GM21786 (cell line): ENCODE measurements at regions not wholly inside any gene's neighbourhood (a gene's known extent, or its start where the extent isn't known, plus 50 kb on each side); places are given as distances from the start of the nearest gene placed in this dataset.
"Not testable (repeated sequence)": the region's sequence is repeated elsewhere in the genome, so short reads cannot be mapped to it uniquely, and the experiment has no call there.

ENCODE experiments used
- ATAC-seq: cut with Tn5 transposase; IDR thresholded peaks from one replicate; pipeline ENCODE4 v1.9.1; 2021; ENCODE audit not compliant: unreplicated experiment

- no peak for ATAC-seq
These were observed 84.4 kb upstream of the NANOS1 start for GRCh38 chr10:118944959-118945633.

DNA sequence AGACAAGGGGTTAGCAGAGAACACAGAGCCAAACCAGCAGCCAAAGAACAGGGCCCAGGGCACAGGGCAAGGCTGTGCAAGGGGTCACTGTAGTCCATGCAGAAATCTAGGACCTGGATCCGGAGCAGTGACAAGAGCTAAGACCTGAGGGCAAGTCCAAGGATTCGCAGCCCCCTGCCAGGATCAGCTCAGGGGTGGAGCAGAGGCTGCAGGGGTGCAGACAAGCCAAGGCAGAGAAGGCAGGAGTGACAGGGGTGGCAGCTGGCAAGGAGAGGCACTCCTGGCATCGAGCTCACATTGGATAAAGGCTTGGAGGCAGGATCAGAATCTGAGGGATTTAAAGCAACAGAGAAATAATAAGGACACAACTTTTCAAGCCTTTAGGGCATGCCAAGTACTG lies 80.7 kb upstream of the NANOS1 start:
- ATAC-seq: no peak

DNA sequence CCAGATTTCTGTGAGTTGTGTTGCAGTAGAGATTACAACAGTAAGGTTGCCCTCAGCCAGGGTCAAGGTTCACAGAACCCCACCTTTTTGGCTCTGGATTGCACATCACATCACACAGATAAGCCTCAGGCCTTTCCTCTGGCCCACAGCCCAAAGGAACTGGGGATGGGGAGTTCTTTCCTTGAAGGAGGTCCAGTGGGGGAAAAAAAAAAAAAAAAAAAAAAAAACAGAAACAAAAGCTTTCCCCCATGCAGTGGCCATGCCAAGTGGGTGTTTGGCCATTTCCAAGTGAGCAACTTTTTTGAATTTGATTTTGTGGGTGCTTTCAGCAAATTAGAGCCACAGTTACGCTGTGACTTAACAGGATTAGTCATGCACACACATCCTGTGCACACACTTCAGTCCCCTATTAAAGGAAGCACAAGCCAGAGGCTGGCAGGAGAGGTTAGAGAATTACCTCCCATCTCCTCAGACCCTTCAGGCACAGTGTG lies 79.3 kb upstream of the NANOS1 start:
- ATAC-seq: no peak

GRCh38 chr10:118950997-118951637 lies 78.4 kb upstream of the NANOS1 start:
- ATAC-seq: no peak

DNA sequence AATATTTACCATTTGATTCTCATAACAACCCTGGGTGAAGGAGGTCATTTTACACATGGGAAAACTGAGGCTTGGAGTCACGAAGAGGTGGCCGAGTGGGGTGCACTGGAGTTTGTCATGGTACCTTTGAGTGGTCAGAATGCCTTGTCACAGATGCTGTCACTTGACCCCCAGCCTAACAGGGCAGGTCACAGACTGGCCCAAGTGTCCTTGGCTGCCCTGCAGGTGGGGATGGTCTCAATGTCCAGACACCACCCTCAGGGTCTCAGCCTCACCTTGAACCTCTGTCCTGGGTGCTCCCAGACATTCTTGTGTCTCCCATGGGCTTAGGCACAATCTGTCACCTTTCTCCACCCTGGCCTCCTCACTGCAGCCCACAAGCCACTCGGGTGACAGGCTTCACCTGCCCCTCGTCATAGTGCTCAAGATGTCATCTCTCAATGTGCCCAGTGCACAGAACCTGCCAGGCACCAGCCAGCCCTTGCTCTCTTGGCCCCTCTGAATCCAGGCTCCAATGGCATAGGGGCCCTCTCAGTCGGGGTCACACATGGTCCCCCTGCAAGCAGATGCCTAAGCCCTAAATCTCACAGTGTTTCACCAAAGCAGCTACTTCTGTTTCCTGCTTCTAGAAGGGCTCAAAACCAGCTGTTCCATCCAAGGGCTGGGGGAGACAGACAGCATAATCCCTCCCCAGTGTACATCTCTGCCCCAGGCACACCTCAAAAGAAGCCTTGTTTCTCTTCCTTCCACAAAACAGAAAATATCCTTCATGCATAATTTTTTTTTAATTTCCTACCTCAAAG lies 76.8 kb upstream of the NANOS1 start:
- ATAC-seq: no peak

GRCh38 chr10:118953598-118954393 lies 75.7 kb upstream of the NANOS1 start:
- ATAC-seq: no peak

- ATAC-seq: no peak
These were observed 74.0 kb upstream of the NANOS1 start for GRCh38 chr10:118955531-118955930.

DNA sequence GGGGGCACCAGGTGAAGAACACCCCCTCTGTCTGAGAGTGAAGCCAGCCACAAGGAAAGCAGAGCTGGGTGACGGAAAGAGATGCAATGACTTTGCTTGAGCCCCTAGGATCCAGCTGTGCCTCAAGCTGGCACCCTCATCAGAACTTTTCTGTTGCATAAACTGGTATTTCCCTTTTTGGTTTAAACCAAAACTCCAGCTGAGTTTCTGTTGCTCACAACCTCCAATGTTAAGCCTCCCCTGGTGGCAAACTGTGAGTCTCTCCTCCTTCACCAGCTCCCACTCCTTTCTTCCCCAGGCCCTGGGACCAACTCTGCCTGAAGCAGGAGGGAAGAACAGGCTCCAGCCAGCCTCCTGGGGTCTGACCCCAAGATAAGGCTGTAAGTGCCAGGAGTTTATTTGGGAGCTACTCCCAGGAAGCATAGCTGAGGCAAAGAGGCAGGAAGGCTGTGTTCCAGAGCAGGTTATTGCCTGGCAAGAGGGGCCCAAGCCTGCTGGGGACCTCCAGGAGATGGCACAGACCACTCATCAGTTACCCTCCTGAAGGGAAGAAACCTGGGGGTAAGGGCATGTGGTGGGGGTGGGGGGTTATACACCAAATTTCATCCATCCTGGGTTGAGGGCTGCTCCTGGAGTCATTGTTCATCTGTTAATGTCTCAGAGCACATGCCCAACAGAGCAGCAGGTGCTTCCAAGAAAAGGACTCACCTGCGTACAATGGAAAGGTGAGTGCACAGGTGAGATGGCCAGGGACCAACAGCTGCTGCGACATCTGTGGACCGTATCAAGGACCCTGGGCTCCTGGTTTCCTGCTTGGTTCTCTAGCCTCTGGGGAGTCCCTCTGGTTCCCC lies 73.3 kb upstream of the NANOS1 start:
- ATAC-seq: no peak

GRCh38 chr10:118956802-118957442 lies 72.6 kb upstream of the NANOS1 start:
- no peak for ATAC-seq

- no peak for ATAC-seq
These were observed 72.1 kb upstream of the NANOS1 start for GRCh38 chr10:118957443-118957825.

DNA sequence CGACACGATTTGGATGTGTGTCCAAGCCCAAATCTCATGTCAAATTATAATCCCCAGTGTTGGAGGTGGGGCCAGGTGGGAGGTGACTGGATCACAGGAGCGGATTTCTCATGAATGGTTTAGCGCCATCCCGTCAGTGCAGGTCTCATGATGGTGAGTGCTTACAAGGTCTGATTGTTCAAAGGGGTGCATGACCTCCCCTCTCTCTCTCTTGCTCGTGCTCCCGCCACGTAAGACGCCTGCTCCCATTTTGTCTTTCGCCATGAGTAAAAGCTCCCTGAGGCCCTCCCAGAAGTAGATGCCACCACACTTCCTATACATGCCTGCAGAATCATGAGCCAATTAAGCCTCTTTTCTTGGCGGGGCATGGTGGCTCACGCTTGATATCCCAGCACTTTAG lies 71.5 kb upstream of the NANOS1 start:
- ATAC-seq: no peak

DNA sequence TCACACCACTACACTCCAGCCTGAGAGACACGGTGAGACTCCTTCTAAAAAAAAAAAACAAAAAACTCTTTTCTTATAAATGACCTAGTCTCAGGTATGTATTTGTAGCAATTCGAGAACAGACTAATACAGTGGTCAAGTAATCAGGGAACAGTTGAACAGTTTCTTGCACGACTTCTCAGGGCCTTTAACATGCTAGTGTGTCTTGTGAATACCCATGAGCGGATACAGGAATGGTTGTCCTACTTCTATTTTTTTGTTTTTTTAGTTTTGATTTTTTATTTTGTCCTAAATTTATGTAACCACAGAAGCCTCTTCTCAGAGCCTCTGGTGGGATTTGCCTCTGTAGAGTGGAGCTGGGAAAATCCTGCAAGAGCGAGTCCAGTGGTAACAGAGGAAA lies 71.0 kb upstream of the NANOS1 start:
- ATAC-seq: no peak

DNA sequence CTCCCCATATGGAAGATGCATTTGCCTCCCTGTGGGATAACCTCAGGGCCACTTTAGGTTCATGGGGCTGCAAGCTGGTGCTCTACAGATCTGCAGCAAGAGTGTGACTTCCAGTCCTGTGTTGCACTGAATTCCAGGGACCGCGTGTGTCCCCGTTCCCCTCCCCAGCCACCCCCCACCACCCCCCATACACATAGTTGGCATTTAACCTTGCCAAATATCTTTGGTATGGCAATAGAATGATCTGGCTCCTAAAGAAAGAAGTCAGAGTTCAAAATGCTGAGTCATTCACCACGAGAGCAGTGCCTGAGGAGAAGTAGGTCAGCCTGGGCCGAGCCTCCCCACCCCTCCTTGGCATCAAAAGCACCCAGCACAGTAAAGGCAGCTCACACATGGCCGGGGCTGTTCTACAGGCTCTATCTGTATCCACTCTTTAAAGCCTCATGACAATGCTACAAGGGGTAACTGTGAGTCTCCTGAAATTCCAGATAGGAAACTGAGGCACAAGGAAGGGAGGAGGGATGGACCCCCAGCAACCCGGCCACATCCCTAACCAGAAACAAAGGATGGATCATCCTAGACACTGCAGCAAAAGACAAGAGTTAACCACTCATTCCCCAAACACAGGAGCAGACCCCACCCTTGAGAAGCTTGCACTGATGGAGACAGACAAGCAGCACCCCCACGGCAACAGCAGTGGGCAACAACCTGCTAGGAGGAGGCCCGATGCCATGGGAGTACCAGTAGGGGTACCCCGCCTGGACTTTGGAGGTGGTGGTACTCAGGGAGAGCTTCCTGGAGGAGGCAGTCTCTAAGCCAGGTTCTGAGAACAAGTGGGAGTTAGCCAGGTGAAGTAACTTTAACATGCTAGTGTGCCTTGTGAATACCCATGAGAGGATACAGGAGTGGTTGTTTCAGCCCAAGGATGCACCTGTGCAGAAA lies 70.3 kb upstream of the NANOS1 start:
- no peak for ATAC-seq

- ATAC-seq: no peak
These were observed 69.1 kb upstream of the NANOS1 start for GRCh38 chr10:118960157-118961090.

- no peak for ATAC-seq
These were observed 68.1 kb upstream of the NANOS1 start for GRCh38 chr10:118961436-118961835.

- not testable (repeated sequence) for ATAC-seq
These were observed 67.1 kb upstream of the NANOS1 start for GRCh38 chr10:118962331-118962868.

DNA sequence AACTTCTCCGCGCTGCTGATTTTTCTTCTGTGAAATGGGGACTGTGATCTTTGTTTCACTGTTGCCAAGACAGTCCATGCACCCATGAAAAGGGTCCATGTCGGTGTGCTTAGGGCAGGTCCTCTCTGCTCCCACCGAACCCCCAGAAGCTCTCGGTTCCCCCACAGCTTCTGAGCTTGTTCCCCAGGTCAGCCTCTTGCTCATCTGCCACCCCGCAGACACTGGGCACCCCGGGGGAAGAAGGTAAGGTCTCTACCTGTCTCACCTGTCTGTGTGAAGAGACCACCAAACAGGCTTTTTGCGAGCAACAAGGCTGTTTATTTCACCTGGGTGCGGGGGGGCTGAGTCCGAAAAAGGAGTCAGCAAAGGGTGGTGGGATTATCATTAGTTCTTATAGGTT lies 66.2 kb upstream of the NANOS1 start:
- no peak for ATAC-seq
